ENCODE measurements at regions not wholly inside any gene's neighbourhood (a gene's known extent, or its start where the extent isn't known, plus 50 kb on each side); places are given as distances from the start of the nearest gene placed in this dataset.

DNA sequence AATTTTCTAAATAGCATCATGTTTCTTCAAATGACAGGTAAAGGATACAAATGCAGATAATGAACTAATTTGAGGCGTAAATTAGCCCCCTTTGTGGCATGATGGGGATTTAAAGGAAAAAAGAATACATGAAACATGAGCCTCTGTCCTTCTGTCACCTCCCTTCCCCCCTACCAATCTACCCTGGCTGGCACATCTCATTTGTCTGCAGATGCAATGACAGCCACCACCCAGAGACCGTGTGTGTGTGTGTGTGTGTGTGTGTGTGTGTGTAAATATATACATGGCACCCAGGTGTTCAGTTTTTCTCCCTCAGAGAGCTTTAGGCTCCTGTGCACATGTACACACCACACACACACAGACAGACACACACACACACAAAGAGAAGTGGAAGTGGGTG is 451.1 kb downstream of the RWDD3 start:
- Histone ChIP-seq H3K79me2 (ENCODE audit: control insufficient read depth, insufficient read depth, low read length) (no peaks in the 10 kb centered on the region), H3K4me1 (ENCODE audit: control insufficient read depth, extremely low read depth, insufficient read depth, low read length) (no peaks in the 10 kb centered on the region), H2AFZ (ENCODE audit: control insufficient read depth, low read length) (no peak overlapping the region), H3K4me2 (ENCODE audit: control insufficient read depth, extremely low read depth, insufficient read depth, low read depth, low read length) (no peak overlapping the region), H3K36me3 (ENCODE audit: control insufficient read depth in 2 of 2, extremely low read depth in 1 of 2, insufficient read depth in 2 of 2, low read length in 2 of 2) (no peaks in the 10 kb centered on the region), H3K27me3 (ENCODE audit: control insufficient read depth, extremely low read depth, insufficient read depth, low read length) (no peaks in the 10 kb centered on the region), H3K9me3 (ENCODE audit: control insufficient read depth, low read depth, low read length) (no peaks in the 10 kb centered on the region), H4K20me1 (ENCODE audit: control insufficient read depth, extremely low read depth, insufficient read depth, low read length) (no peaks in the 10 kb centered on the region), H3K4me3 (ENCODE audit: control insufficient read depth in 2 of 3, extremely low read depth in 1 of 3, insufficient read depth in 2 of 3, low read depth in 1 of 3, low read length in 3 of 3) (no peak overlapping the region), H3K9me1 (ENCODE audit: control insufficient read depth, extremely low read depth, insufficient read depth, low read length) (no peaks in the 10 kb centered on the region), H3K9ac (ENCODE audit: control insufficient read depth, extremely low read depth, insufficient read depth, low read length) (no peak overlapping the region), H3K27ac (ENCODE audit: control insufficient read depth, insufficient read depth, low read length) (no peak overlapping the region)
- FAIRE-seq (no peak), DNase-seq (ENCODE audit: low read depth, low spot score) (no peak)
- dilution Hi-C loops (cut with MboI; ENCODE audit: extremely low pct_ligation_motif_present, low sequenced_read_pairs) = no loop called here
- TF ChIP-seq EZH2 (IDR thresholded peaks at IDR 0.05; ENCODE audit: low read length) = no peak

DNA sequence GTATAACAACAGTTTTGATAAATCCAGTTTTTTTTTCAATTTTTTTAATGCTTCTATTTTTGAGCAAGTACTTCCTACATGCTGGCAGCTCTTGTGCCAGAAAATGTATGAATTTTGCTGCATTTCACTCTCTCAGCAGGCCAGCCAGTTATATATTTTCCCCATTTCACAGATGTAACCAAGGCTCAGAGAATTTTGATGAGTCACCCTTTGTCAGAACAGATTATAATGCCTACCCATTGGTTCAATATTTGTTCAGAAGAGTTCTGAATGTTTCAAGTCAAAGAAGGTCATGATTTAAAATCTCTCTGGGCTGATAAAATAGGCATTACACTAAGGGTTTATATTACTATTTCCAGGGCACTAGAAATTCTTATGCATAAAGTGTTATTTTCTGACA is 452.2 kb downstream of the RWDD3 start:
- Histone ChIP-seq H2AFZ (ENCODE audit: control insufficient read depth, low read length) (no peak overlapping the region), H3K4me1 (ENCODE audit: control insufficient read depth, extremely low read depth, insufficient read depth, low read length) (no peaks in the 10 kb centered on the region), H3K9me3 (ENCODE audit: control insufficient read depth, low read depth, low read length) (no peaks in the 10 kb centered on the region), H3K27ac (ENCODE audit: control insufficient read depth, insufficient read depth, low read length) (no peak overlapping the region), H3K4me2 (ENCODE audit: control insufficient read depth, extremely low read depth, insufficient read depth, low read depth, low read length) (no peak overlapping the region), H3K79me2 (ENCODE audit: control insufficient read depth, insufficient read depth, low read length) (no peaks in the 10 kb centered on the region), H3K9me1 (ENCODE audit: control insufficient read depth, extremely low read depth, insufficient read depth, low read length) (no peaks in the 10 kb centered on the region), H4K20me1 (ENCODE audit: control insufficient read depth, extremely low read depth, insufficient read depth, low read length) (no peaks in the 10 kb centered on the region), H3K4me3 (ENCODE audit: control insufficient read depth in 2 of 3, extremely low read depth in 1 of 3, insufficient read depth in 2 of 3, low read depth in 1 of 3, low read length in 3 of 3) (no peak overlapping the region), H3K36me3 (ENCODE audit: control insufficient read depth in 2 of 2, extremely low read depth in 1 of 2, insufficient read depth in 2 of 2, low read length in 2 of 2) (no peaks in the 10 kb centered on the region), H3K9ac (ENCODE audit: control insufficient read depth, extremely low read depth, insufficient read depth, low read length) (no peak overlapping the region), H3K27me3 (ENCODE audit: control insufficient read depth, extremely low read depth, insufficient read depth, low read length) (no peaks in the 10 kb centered on the region)
- dilution Hi-C loops (cut with MboI; ENCODE audit: extremely low pct_ligation_motif_present, low sequenced_read_pairs) = no loop called here
- DNase-seq (ENCODE audit: low read depth, low spot score) (no peak), FAIRE-seq (no peak)
- TF ChIP-seq, protein P1, sequence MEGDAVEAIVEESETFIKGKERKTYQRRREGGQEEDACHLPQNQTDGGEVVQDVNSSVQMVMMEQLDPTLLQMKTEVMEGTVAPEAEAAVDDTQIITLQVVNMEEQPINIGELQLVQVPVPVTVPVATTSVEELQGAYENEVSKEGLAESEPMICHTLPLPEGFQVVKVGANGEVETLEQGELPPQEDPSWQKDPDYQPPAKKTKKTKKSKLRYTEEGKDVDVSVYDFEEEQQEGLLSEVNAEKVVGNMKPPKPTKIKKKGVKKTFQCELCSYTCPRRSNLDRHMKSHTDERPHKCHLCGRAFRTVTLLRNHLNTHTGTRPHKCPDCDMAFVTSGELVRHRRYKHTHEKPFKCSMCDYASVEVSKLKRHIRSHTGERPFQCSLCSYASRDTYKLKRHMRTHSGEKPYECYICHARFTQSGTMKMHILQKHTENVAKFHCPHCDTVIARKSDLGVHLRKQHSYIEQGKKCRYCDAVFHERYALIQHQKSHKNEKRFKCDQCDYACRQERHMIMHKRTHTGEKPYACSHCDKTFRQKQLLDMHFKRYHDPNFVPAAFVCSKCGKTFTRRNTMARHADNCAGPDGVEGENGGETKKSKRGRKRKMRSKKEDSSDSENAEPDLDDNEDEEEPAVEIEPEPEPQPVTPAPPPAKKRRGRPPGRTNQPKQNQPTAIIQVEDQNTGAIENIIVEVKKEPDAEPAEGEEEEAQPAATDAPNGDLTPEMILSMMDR (optimal IDR thresholded peaks at IDR 0.05 in 1 of 3, IDR thresholded peaks at IDR 0.05 in 1 of 3, conservative IDR thresholded peaks at IDR 0.05 in 1 of 3; ENCODE audit: extremely low read depth in 1 of 3, insufficient read depth in 2 of 3, low read length in 3 of 3) = no peak
- no peak for TF ChIP-seq EZH2 (IDR thresholded peaks at IDR 0.05; ENCODE audit: low read length)

DNA sequence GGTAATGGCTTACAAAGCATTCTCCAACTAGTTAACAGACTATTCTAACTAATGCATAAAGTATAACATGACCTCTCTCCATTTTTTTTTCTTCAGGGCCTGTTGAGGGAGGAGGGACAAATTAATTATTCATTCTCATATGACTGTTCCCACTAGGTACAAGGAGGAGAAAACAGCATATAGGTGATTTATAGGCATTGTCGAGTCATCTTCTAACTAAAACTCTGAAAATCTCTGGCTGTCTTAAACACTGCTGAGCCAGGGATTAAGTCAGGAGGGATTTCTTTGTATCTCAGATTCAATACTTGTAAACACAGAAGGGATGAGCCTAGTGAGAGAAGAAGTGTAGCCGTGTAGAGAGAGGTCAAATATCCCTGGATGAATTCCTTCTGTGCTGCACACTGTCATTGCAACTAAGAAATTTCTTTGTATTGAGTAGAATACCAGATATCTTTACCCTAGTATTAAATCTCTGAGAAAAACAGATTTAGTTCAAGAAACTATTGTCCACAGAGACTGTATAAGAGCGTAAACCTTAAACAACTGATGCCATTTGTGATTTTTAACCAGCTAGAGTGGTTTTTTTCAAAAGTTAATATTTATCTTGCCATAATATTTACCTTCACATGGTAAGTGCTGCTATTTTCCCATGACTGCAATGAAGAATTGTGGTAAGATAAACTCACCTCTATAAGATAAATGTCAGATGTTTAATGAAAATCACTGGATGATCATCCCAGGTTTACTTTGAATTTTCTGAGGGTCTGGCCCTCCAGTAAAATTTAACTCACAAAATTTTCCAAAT is 465.3 kb downstream of the RWDD3 start:
- no peak for FAIRE-seq
- no peak for DNase-seq (ENCODE audit: low read depth, low spot score)

More for the DNA sequence above, 465.3 kb downstream of the RWDD3 start:
- Histone ChIP-seq H3K27me3 (ENCODE audit: control insufficient read depth, extremely low read depth, insufficient read depth, low read length) (no peaks in the 10 kb centered on the region), H3K79me2 (ENCODE audit: control insufficient read depth, insufficient read depth, low read length) (no peaks in the 10 kb centered on the region), H3K4me3 (ENCODE audit: control insufficient read depth in 2 of 3, extremely low read depth in 1 of 3, insufficient read depth in 2 of 3, low read depth in 1 of 3, low read length in 3 of 3) (no peak overlapping the region), H4K20me1 (ENCODE audit: control insufficient read depth, extremely low read depth, insufficient read depth, low read length) (no peaks in the 10 kb centered on the region), H2AFZ (ENCODE audit: control insufficient read depth, low read length) (no peak overlapping the region), H3K9ac (ENCODE audit: control insufficient read depth, extremely low read depth, insufficient read depth, low read length) (no peak overlapping the region), H3K4me1 (ENCODE audit: control insufficient read depth, extremely low read depth, insufficient read depth, low read length) (no peaks in the 10 kb centered on the region), H3K27ac (ENCODE audit: control insufficient read depth, insufficient read depth, low read length) (no peak overlapping the region), H3K9me3 (ENCODE audit: control insufficient read depth, low read depth, low read length) (no peaks in the 10 kb centered on the region), H3K36me3 (ENCODE audit: control insufficient read depth in 2 of 2, extremely low read depth in 1 of 2, insufficient read depth in 2 of 2, low read length in 2 of 2) (no peaks in the 10 kb centered on the region), H3K4me2 (ENCODE audit: control insufficient read depth, extremely low read depth, insufficient read depth, low read depth, low read length) (no peak overlapping the region), H3K9me1 (ENCODE audit: control insufficient read depth, extremely low read depth, insufficient read depth, low read length) (no peaks in the 10 kb centered on the region)
- dilution Hi-C loops (cut with MboI; ENCODE audit: extremely low pct_ligation_motif_present, low sequenced_read_pairs) = no loop called here
- TF ChIP-seq, protein P1 (optimal IDR thresholded peaks at IDR 0.05 in 1 of 3, IDR thresholded peaks at IDR 0.05 in 1 of 3, conservative IDR thresholded peaks at IDR 0.05 in 1 of 3; ENCODE audit: extremely low read depth in 1 of 3, insufficient read depth in 2 of 3, low read length in 3 of 3) = no peak
- no peak for TF ChIP-seq EZH2 (IDR thresholded peaks at IDR 0.05; ENCODE audit: low read length)

All from keratinocyte (primary cell).